ENCODE measurements at regions not wholly inside any gene's neighbourhood (a gene's known extent, or its start where the extent isn't known, plus 50 kb on each side); places are given as distances from the start of the nearest gene placed in this dataset.

DNA sequence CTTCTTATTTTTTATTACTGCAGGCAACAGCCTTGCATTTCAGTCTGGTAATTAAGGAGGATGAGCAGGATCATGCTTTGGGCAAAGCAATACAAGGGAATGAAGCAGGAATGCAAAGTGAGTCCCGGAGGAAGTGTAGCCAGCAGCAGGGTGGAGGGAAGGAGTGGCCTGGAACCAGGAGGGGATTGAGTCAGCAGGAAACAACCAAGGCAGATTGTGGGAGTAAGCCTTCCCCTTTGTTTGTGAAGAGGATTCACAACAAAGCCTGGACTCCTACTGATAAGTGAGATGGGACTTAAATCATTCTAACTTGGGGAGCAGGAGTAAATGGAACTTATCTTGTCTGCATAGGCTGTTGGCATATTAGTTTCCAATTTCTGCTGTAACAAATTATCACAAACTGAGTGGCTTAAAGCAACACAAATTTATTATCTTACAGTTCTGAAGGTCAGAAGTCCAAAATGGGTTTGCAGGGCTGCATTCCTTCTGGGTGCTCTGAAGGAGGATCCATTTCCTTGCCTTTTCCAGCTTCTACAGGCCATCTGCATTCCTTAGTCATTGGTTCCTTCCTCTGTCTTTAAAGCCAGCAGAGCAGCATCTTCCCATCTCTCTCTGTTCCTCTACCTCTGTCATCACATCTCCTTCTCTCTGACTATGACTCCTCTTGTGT, 93.2 kb upstream of the AP1S2 start:
- no peaks in the 10 kb centered on the region for H3K36me3 ChIP-seq (ENCODE audit: low read depth)
- WGBS, 2 experiments (ENCODE audit: low coverage in 1 of 2, low lambda C conversion rate in 2 of 2, missing lambda C conversion rate in 2 of 2): 0% methylated on average over 1 of the region's 1 CpG
- H3K4me1 ChIP-seq (ENCODE audit: insufficient read depth): peaks cover 10% of the 10 kb centered on the region; the same call in 1 of the 2 replicates
- TF ChIP-seq EZH2phosphoT487 (IDR thresholded peaks at IDR 0.05; ENCODE audit: insufficient read depth, low read depth): no peak
- no peak for TF ChIP-seq EZH2 (IDR thresholded peaks at IDR 0.05; ENCODE audit: insufficient read depth, poor library complexity, severe bottlenecking)
- peak; percentile 68 for DNase-seq
- peak overlapping the region; percentile 43 for H3K4me3 ChIP-seq
- H3K9ac ChIP-seq: no peak overlapping the region
- H4K20me1 ChIP-seq (ENCODE audit: insufficient read depth): no peaks in the 10 kb centered on the region
- no peaks in the 10 kb centered on the region for H3K9me2 ChIP-seq (ENCODE audit: insufficient read depth)
- in situ Hi-C loops (cut with MboI): no loop called here
- peak overlapping the region; percentile 62 for H3K27ac ChIP-seq
- H2AFZ ChIP-seq: peak overlapping the region; percentile 73
- H3K4me2 ChIP-seq (ENCODE audit: unreplicated experiment): peak overlapping the region; percentile 85
- no peaks in the 10 kb centered on the region for H3K79me2 ChIP-seq (ENCODE audit: insufficient read depth)
- no peaks in the 10 kb centered on the region for H3K9me3 ChIP-seq (ENCODE audit: low read depth)
- H3K27me3 ChIP-seq (replicated peaks; ENCODE audit: insufficient read depth): no peaks in the 10 kb centered on the region
- peaks cover 12% of the 10 kb centered on the region; the same call in 1 of the 2 replicates for H3F3A ChIP-seq (ENCODE audit: insufficient read depth)

- H4K20me1 ChIP-seq (ENCODE audit: insufficient read depth): no peaks in the 10 kb centered on the region
- TF ChIP-seq EZH2phosphoT487 (IDR thresholded peaks at IDR 0.05; ENCODE audit: insufficient read depth, low read depth) (no peak), EZH2 (IDR thresholded peaks at IDR 0.05; ENCODE audit: insufficient read depth, poor library complexity, severe bottlenecking) (no peak)
- peak overlapping the region; percentile 43 for H3K4me3 ChIP-seq
- H3K27me3 ChIP-seq (replicated peaks; ENCODE audit: insufficient read depth): no peaks in the 10 kb centered on the region
- H3K27ac ChIP-seq: peak overlapping the region; percentile 62
- in situ Hi-C loops (cut with MboI): no loop called here
- 42 to 90% methylated on average over 1 to 6 of the region's 6 CpGs for WGBS, 2 experiments (ENCODE audit: low coverage in 1 of 2, low lambda C conversion rate in 2 of 2, missing lambda C conversion rate in 2 of 2)
- H3K9me3 ChIP-seq (ENCODE audit: low read depth): no peaks in the 10 kb centered on the region
- H3K4me1 ChIP-seq (ENCODE audit: insufficient read depth): peaks cover 10% of the 10 kb centered on the region; the same call in 1 of the 2 replicates
- no peaks in the 10 kb centered on the region for H3K79me2 ChIP-seq (ENCODE audit: insufficient read depth)
- peaks cover 12% of the 10 kb centered on the region; the same call in 1 of the 2 replicates for H3F3A ChIP-seq (ENCODE audit: insufficient read depth)
- H3K4me2 ChIP-seq (ENCODE audit: unreplicated experiment): peak overlapping the region; percentile 85
- no peaks in the 10 kb centered on the region for H3K36me3 ChIP-seq (ENCODE audit: low read depth)
- no peak overlapping the region for H3K9ac ChIP-seq
- H2AFZ ChIP-seq: no peak overlapping the region
- peak; percentile 90 for DNase-seq
- no peaks in the 10 kb centered on the region for H3K9me2 ChIP-seq (ENCODE audit: insufficient read depth)
Observed at GRCh38 chrX:15946783-15947580, 92.4 kb upstream of the AP1S2 start.

DNA sequence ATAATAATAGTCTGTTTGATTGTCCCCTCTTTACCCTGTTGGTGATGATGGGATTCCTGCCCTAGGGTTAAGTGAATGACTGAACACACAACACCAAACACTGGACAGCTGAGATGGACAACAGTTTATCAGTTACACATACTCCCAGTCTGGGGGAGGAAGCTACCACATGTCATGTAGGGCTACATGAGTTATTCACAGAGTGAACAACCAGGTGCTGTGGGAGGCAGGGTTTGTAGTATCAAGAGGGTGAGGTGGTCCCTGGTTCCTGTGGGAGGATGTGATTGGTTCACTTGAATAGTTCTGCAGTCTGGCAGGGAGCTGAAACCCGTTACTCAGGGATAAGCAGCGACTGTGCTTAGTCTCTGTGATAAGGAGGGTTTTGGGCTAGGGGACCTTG, 88.8 kb upstream of the AP1S2 start:
- TF ChIP-seq EZH2 (IDR thresholded peaks at IDR 0.05; ENCODE audit: insufficient read depth, poor library complexity, severe bottlenecking) (no peak), EZH2phosphoT487 (IDR thresholded peaks at IDR 0.05; ENCODE audit: insufficient read depth, low read depth) (no peak)
- no peak for DNase-seq
- Histone ChIP-seq H4K20me1 (ENCODE audit: insufficient read depth) (no peaks in the 10 kb centered on the region), H3K9me3 (ENCODE audit: low read depth) (no peaks in the 10 kb centered on the region), H3K9me2 (ENCODE audit: insufficient read depth) (no peaks in the 10 kb centered on the region), H3K4me3 (no peak overlapping the region), H3K27ac (no peak overlapping the region), H3F3A (ENCODE audit: insufficient read depth) (peaks cover 8% of the 10 kb centered on the region; the same call in 1 of the 2 replicates), H3K79me2 (ENCODE audit: insufficient read depth) (no peaks in the 10 kb centered on the region), H3K36me3 (ENCODE audit: low read depth) (no peaks in the 10 kb centered on the region), H3K4me1 (ENCODE audit: insufficient read depth) (peaks cover 10% of the 10 kb centered on the region; the same call in 1 of the 2 replicates), H2AFZ (no peak overlapping the region), H3K9ac (no peak overlapping the region), H3K4me2 (ENCODE audit: unreplicated experiment) (no peak overlapping the region), H3K27me3 (replicated peaks; ENCODE audit: insufficient read depth) (no peaks in the 10 kb centered on the region)
- 50 to 58% methylated on average over 2 of the region's 2 CpGs for WGBS, 2 experiments (ENCODE audit: low coverage in 1 of 2, low lambda C conversion rate in 2 of 2, missing lambda C conversion rate in 2 of 2)
- in situ Hi-C loops (cut with MboI): no loop called here

- Histone ChIP-seq H3K4me1 (ENCODE audit: insufficient read depth) (0 out of 2 replicates have a peak, but pooled peaks cover under 1% of the 10 kb centered on the region), H3K4me3 (no peak overlapping the region), H3K9me2 (ENCODE audit: insufficient read depth) (no peaks in the 10 kb centered on the region), H3K27me3 (replicated peaks; ENCODE audit: insufficient read depth) (no peaks in the 10 kb centered on the region), H4K20me1 (ENCODE audit: insufficient read depth) (no peaks in the 10 kb centered on the region), H2AFZ (no peak overlapping the region), H3K4me2 (ENCODE audit: unreplicated experiment) (no peak overlapping the region), H3F3A (ENCODE audit: insufficient read depth) (no peaks in the 10 kb centered on the region), H3K27ac (no peak overlapping the region), H3K36me3 (ENCODE audit: low read depth) (no peaks in the 10 kb centered on the region), H3K79me2 (ENCODE audit: insufficient read depth) (no peaks in the 10 kb centered on the region), H3K9me3 (ENCODE audit: low read depth) (no peaks in the 10 kb centered on the region), H3K9ac (no peak overlapping the region)
- in situ Hi-C loops (cut with MboI): no loop called here
- WGBS, 2 experiments (ENCODE audit: low coverage in 1 of 2, low lambda C conversion rate in 2 of 2, missing lambda C conversion rate in 2 of 2): 46 to 57% methylated on average over 2 of the region's 2 CpGs
- TF ChIP-seq EZH2phosphoT487 (IDR thresholded peaks at IDR 0.05; ENCODE audit: insufficient read depth, low read depth): no peak
- TF ChIP-seq EZH2 (IDR thresholded peaks at IDR 0.05; ENCODE audit: insufficient read depth, poor library complexity, severe bottlenecking): no peak
- DNase-seq: no peak
Observed at GRCh38 chrX:15942307-15942706, 87.7 kb upstream of the AP1S2 start.

All from GM23248 (cell line).